ENCODE measurements at regions not wholly inside any gene's neighbourhood (a gene's known extent, or its start where the extent isn't known, plus 50 kb on each side); places are given as distances from the start of the nearest gene placed in this dataset.

- TF ChIP-seq ELF1 (IDR thresholded peaks at IDR 0.05; ENCODE audit: borderline replicate concordance, low read depth), result no peak
- TF ChIP-seq MAX (IDR thresholded peaks at IDR 0.05), result no peak
- no peak for TF ChIP-seq CEBPB (IDR thresholded peaks at IDR 0.05; ENCODE audit: low read depth)
- no peak for TF ChIP-seq REST (IDR thresholded peaks at IDR 0.05; ENCODE audit: low read depth)
- TF ChIP-seq CTCF (IDR thresholded peaks at IDR 0.05 in 2 of 3, conservative IDR thresholded peaks at IDR 0.05 in 1 of 3; ENCODE audit: borderline replicate concordance in 1 of 3, insufficient read depth in 1 of 3, low read depth in 2 of 3, low read length in 2 of 3), result no peak
- TF ChIP-seq POLR2A (IDR thresholded peaks at IDR 0.05; ENCODE audit: borderline replicate concordance, extremely low read depth, insufficient read depth, insufficient read length), result no peak
- TF ChIP-seq ZNF274 (IDR thresholded peaks at IDR 0.05; ENCODE audit: low read depth, low read length), result no peak
- TF ChIP-seq TCF7L2 (IDR thresholded peaks at IDR 0.05; ENCODE audit: borderline replicate concordance, extremely low read depth, insufficient read depth, insufficient read length), result no peak
- no peak for TF ChIP-seq JUND (IDR thresholded peaks at IDR 0.05)
- TF ChIP-seq YY1 (IDR thresholded peaks at IDR 0.05; ENCODE audit: extremely low read depth, insufficient replicate concordance, low read depth, low read length), result no peak
- TF ChIP-seq EZH2 (IDR thresholded peaks at IDR 0.05), result no peak
- TF ChIP-seq POLR2AphosphoS5 (IDR thresholded peaks at IDR 0.05; ENCODE audit: low read depth, low read length), result no peak
Measured at GRCh38 chr2:8169443-8169842, 512.4 kb upstream of the ID2 start.
